ENCODE measurements at regions not wholly inside any gene's neighbourhood (a gene's known extent, or its start where the extent isn't known, plus 50 kb on each side); places are given as distances from the start of the nearest gene placed in this dataset.

DNA sequence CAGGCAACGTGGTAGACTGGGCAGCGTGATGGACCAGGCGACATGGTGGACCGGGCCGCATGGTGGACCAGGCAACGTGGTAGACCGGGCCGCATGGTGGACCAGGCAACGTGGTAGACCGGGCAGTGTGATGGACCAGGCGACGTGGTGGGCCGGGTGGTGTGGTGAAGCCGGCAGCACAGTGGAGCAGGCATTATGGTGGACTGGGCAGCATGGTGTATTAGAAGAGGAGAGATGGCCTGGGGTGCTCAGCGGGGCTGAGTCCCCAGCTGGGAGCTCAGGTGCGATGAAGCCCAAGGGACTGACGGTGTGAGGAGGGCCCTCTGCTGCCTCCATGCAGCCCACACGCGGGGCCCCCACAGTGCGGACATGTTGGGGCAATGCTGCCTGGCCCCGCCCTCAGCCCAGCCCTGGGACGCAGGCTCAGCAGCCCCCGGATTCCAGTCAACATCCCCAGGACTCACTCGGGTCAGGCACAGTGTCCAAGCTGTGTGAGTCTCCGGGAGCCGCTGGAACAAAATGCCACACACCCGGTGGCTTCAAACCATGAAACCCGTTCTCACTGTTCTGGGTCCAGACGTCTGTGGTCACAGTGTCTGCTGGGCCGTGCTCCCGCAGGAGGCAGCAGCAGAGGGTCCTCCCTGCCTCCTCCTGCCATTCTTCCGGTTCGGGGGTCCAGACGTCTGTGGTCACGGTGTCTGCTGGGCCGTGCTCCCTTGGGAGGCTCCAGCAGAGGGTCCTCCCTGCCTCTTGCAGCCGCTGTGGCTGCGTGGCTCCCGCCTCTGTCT is 1084.9 kb downstream of the BRD1 start:
- 89 to 91% (median 90%) methylated on average over 34 to 39 of the region's 39 CpGs for WGBS, 3 donors
- no peak overlapping the region for H3K27ac ChIP-seq (ENCODE audit: low read depth, low read length)

DNA sequence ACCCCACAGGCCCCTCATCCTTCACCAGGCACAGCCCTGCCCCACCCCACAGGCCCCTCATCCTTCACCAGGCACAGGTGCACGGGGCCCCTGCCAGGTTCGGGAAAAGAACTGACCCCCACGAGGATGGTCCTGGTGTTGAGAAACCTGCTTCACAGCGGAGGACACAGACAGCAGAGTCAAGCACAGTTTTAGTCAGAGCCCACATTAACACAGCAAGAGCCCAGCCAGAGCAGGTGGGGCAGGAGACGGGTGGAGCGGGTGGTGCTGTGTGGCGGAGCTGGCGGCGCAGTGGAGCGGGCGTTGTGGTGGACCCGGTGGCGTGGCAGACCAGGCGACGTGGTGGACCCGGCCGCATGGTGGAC is 1085.5 kb downstream of the BRD1 start:
- WGBS, 3 donors = 90 to 96% (median 96%) methylated on average over 17 of the region's 17 CpGs
- H3K27ac ChIP-seq (ENCODE audit: low read depth, low read length) = no peak overlapping the region

DNA sequence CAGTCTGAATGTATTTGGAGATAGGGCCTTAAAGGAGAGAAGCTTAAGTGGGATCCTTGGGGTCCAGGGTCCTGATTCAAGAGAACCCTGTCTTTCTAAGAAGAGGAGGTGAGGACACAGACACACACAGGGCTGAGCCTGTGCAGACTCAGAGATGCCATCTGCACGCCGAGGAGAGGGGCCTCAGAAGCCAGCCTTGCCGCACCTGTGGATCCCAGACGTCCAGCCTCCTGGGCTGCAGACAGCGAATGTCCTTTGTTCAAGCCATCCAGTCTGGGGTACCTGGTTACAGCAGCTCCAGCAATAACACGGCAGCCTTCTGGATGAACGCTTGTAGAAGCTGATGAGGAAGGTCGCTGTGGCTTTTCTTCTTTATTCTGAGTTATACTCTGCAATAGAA is 1086.1 kb downstream of the BRD1 start:
- no peak overlapping the region for H3K27ac ChIP-seq (ENCODE audit: low read depth, low read length)
- 79 to 90% (median 86%) methylated on average over 8 of the region's 8 CpGs for WGBS, 3 donors

DNA sequence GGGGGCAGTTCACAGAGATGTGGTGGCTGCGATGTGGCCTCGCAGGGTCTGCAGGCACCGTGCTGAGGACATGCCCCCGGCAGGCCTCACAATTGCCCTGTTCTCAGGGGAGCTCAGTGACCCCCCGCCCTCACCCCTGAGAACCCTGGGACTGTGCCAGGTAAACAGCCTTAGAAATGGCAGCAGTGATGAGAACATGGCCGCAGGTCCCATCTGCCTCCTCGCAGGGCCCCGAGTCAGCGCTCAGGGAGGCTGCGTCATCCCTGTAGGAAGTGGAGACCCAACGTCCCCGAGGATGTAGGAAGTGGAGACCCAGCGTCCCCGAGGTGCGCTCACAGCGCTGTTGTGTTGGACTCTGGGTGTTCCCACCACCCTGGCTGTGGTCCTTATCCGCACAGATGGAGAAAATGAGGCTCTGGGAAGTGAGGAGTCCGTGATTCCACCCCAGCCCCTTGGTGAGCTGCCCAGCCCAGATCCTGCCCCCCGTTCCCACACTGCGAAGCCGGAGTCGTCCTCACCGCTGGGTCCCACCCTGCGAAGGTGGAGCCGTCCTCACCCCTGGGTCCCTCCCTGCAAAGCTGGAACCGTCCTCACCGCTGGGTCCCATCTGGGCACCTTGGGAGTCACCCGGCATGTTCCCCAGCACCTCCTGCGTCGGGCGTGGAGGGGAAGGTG is 1086.8 kb downstream of the BRD1 start:
- H3K27ac ChIP-seq (ENCODE audit: low read depth, low read length) = no peak overlapping the region
- WGBS, 3 donors = 84 to 94% (median 88%) methylated on average over 31 of the region's 31 CpGs

DNA sequence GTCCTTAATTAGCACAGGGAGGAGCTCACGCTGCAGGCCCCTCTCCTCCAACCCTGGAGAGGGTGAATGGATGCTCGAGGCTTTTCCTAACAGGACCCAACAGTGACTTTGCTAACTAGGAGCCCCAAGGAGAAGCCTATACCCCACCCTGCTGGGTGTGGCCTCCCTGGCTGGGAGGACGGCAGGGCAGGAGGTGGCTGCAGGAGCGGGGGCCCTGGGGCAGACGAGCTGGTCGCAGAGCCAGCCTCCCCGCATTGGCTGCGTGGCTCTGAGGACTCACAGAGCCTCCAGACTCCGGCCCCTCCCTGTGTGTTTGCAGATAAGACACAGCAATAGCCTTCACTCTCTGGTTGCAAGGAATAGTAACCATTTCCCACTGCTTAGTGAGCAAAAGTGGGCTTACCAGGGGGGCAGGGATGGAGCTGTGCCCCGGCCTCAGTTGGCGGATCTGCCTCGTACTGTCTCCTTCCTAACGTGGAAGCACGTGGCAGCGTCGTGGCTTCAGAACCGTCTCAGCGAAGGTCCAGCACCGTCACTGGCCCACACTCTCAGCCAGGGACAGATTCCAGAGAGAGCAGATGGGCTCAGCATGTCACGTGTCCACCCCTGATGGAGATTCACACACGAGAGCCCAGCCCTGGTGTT is 1087.5 kb downstream of the BRD1 start:
- no peak overlapping the region for H3K27ac ChIP-seq (ENCODE audit: low read depth, low read length)
- 67 to 72% (median 70%) methylated on average over 21 of the region's 21 CpGs for WGBS, 3 donors

DNA sequence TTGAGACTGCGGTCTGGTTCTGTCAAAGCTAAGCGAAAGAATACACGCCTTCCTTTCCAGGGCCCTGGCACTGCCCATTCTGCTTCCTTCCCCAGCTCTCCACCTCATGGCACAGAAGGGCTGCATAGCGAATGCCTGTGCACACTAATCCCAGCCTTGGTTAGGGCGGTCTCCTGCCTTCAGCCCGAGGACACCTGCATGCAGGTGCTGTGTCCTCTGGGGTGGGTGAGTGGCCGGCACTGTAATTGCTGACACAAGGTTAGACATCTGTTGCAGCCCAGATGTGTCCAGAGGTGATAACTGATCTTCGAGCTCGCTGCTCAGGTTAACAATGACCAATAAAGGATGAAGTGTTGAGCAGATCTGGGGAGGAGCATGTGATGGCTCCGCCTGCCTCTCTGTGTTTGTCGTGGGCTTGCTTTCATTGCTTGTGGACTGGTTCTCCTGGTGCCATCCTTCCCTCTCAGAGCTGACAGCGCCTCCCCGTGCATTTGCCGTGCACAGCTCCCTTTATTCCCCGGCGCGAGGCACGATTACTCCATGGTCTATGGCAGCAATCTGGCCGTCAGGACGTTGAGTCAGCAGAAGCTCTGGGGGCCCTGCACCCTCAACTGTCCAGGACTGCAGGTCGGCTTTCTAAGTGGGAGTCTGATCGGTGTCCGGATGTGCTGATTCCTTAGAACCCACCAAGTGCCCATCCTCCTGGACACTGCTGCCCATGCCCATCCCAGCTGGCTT is 1088.2 kb downstream of the BRD1 start:
- H3K27ac ChIP-seq (ENCODE audit: low read depth, low read length) = no peak overlapping the region
- 79 to 86% (median 85%) methylated on average over 23 of the region's 23 CpGs for WGBS, 3 donors

DNA sequence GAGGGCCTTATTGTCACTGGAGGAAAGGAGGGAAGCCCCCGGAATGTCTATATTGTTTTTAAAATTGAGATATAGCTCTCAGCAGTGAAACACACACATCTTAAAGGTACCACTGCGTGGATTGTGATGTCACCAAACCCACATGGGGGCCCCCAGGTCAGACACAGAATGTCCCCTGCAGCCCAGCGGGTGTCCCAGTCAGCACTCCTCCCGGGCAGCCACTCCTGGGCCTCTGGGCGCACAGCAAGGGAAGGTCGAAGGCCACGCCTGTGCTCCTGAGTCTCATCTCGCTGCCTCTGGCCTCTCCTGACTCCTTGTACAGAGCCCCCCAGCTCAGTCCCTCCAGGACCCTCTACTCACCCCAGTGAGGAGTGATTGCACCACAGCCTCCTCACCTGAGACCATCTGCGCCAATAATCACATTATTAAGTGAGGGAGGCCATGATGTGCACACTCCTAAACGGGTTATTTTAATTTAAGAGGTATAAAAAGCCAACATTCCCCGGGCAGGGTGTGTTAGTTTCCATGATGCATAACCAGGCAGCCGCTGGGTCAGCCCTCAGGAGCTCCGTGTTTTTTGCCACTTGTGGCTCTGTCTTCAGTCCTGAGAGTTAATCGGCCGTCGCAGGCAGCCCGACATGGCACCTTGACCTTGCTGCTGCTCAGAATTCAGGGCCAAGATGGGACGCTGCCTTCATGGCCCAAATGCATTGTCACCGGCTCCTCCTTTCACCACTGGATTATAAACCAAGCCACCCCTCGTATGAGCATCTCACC is 1089.3 kb downstream of the BRD1 start:
- WGBS, 3 donors = 77 to 85% (median 79%) methylated on average over 20 of the region's 20 CpGs
- H3K27ac ChIP-seq (ENCODE audit: low read depth, low read length) = no peak overlapping the region

DNA sequence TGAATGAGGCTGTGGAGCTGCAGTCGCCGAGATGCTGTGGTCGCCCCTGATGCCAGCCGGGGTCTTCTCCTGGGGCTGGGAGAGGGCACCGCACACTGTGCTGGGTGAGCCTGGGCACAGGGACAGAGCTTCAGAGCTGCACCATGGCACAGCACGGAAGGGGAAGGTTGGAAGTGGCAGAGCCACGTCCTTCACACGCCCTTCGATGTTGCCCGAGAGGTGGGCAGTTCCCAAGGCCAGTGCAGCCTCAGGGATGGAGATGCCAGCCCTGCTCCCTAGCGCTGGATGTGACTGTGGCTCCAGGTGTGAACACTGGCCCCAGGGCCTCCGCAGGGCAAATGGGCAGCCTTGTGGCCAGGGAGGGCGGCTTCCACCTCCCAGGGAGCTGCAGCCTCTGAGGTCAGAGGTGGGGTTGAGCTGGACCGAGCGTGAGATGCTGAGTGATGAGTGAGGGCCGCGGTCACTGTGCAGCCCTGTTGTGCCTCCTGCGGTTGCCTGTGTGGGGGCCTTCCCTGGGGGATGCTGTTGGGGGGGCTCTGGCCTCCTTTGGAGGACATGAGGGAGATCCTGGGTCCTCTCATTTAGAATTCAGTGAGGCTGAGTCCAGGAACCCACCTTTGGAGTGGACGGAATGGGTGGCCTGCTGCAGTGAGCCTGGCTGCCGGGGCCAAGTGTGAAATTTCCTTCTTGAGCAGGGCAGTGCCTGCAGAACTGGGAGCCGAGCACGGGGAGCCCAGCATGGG is 1090.0 kb downstream of the BRD1 start:
- H3K27ac ChIP-seq (ENCODE audit: low read depth, low read length) = no peak overlapping the region
- 78 to 88% (median 78%) methylated on average over 22 of the region's 22 CpGs for WGBS, 3 donors

DNA sequence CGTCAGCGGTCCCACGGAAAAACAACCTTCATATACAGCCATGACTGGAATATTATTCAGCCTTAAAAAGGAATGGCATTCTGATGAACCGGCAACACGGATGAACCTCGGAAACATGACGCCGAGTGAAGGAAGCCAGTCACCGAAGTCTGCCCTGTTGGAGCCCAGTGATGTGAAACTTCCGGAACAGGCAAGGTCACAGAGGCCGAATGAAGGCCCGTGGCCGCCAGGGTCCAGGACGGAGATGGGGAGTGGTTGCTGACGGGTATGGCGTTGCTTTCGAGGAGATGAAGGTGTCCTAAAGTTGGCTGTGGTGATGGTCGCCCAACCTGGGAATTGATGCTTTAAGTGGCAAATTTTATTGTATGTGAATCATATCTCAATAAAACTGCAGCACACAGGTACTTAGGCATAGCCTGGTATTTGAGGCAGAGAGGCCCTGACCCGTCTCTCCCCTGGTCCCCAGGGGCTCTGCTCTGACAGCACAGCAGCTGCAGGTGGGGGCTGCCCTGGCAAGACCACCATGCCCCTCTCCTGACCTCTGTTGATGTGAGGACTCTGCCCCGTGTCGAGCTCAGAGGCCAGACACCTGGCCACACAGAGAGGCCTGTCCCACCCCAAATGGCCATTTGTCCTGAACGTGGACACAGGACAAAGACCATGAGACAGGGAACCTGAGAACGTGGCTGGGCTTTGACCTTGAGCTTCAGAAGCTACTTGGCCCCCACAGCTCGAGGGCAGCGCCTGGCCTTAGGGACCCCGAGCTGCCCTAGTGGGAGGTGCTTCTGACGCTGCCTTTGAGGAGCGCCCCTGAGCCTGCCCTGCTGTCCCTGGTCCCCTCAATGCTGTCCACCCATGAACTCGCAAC is 1090.8 kb downstream of the BRD1 start:
- no peak overlapping the region for H3K27ac ChIP-seq (ENCODE audit: low read depth, low read length)
- 78 to 85% (median 83%) methylated on average over 29 of the region's 29 CpGs for WGBS, 3 donors

DNA sequence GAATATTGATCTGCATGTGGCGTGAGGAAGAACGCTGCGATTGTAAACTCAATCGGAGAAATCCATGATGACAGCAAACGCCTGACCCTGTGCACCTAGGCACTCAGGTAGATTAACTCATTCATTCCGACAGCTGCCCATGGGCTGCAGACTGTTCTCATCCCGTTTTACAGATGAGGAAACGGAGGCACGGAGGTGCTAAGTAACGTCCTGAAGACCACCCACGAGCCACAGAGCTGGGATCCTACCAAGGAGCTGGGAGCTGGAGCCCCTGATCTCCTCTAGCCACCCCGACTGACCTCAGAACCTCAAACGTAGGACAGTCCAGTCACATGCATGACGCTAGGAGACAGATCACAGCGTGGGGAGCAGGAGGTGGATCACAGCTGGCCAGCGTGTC is 1092.7 kb downstream of the BRD1 start:
- H3K27ac ChIP-seq (ENCODE audit: low read depth, low read length) = no peak overlapping the region
- 62 to 91% (median 88%) methylated on average over 16 of the region's 16 CpGs for WGBS, 3 donors

DNA sequence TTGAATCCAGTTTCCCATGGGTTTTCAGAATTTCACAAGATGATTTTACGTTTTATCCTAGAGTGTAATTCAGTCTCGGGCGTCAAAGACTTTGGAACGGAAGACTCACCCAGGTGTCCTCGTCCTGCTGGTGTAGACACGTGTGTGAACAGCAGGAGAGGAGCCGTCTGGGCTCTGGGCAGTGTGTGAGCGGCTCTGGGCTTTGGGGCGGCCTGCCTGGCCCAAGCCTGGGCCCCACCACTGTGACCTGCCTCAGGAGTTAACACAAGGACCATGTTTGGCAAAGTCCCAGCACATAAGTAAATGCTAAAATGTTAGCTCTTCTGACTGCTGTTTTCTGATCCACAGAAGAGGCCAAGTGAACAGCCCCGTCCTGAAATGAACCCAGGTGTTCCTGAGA is 1093.3 kb downstream of the BRD1 start:
- H3K27ac ChIP-seq (ENCODE audit: low read depth, low read length) = no peak overlapping the region
- WGBS, 3 donors = 65 to 88% (median 85%) methylated on average over 10 of the region's 10 CpGs

DNA sequence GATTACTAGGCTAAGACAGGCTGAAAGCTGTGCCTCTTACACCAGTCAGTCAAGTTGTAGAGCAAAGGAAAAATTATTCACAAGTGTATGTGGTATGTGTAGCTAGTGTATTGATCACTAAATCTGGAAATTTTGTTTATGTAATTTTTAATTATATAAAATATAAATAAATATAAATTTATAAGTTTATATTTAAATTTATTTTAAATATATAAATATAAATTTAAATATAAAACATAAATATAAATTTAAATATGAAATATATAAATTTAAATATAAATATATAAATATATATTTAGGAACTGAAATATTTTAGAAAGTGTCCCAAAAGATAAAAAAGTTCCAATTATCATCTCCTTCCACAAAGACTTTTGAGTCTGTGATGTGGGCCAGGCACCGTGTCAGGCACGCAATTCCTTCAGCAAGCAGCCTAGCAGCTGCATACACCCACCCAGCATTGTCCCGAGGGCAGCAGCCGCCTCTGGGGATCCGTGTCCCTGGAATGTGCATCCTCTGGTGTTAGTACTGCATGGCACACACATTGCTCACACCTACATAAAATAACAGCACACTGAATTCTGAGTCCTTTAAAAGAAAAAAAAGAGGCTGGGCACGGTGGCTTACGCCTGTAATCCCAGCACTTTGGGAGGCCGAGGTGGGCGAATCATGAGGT is 1098.0 kb downstream of the BRD1 start:
- WGBS, 3 donors = 83 to 95% (median 92%) methylated on average over 9 of the region's 9 CpGs
- H3K27ac ChIP-seq (ENCODE audit: low read depth, low read length) = no peak overlapping the region

DNA sequence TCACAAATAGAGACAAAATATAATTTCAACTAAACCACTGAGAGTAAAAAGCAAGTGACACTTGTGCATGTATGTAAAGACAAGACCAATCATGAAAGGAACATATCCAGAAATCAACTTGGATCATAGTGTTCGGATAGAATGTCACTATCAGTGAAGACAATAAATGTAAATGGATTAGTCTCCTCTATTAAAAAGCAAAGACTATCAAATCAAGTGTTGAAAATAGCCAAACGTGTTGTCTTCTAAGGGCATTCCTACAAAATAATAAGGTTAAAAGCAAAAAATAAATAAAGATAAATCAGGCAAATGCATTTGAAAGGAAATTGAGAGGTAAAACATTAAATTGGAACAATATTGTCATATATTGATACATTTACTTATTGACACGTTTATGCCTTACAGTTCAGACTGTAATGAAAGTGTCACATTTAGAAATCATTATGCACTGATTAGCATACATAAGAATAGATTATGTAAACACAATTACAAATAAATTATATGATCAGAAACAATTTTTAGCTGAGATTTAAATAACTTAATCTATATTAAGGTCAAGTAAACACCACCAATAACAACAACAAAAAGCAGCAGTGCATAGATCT is 1100.1 kb downstream of the BRD1 start:
- H3K27ac ChIP-seq (ENCODE audit: low read depth, low read length) = no peak overlapping the region
- 79 to 86% (median 81%) methylated on average over 3 of the region's 3 CpGs for WGBS, 3 donors

DNA sequence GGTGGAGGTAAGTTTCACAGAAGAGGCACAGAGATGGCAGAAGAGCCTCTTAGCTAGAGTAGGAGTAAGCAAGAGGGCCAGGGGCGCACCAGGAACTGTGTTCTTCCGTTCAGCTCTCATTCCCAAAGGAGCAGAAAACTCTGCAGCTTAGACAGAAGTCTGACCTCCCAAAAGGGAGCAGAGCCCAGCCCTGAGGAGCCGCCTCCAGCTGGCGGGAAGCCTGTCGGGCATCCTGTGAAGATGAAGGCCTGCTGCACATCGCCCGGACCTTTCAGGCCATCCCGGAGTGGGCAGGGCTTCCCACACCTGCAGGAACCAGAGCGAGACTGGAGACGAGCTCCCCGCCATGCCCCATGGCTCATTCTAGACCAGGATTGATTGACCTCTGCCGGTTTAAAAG is 1102.8 kb downstream of the BRD1 start:
- H3K27ac ChIP-seq (ENCODE audit: low read depth, low read length) = no peak overlapping the region
- 64 to 82% (median 77%) methylated on average over 12 of the region's 12 CpGs for WGBS, 3 donors

DNA sequence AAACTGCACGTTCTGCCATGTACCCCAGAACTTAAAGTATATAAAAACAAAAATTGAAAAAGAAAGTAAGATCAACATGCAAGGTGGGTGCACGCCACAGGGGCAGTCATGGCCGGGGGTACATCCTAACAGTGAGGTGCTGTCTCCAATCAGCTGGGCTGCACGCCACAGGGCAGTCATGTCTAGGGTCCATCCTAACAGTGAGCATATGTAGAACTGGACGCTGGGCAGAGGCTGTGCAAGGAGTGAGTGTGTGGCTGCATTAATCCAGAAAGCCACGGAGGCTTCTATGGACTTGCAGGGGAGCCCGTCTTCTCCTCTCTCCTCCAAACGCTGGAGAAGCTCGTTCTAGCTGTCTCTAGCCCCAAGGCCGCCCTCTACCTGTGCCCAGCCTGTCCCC is 1105.0 kb downstream of the BRD1 start:
- 72 to 89% (median 89%) methylated on average over 10 of the region's 10 CpGs for WGBS, 3 donors
- H3K27ac ChIP-seq (ENCODE audit: low read depth, low read length) = no peak overlapping the region

DNA sequence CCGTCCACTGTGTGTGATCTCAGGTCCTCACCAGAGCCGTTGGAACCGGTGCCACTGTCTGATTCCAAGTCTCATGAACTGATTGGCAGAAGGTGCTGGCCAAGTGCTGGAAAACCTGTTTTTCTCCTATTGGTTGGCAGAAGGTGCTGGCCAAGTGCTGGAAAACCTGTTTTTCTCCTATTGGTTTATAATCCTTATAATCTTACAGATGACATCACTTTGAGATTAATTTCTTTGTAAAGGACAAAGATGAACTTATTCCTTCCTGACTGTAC is 1106.3 kb downstream of the BRD1 start:
- WGBS, 3 donors = 29 to 86% (median 83%) methylated on average over 3 of the region's 3 CpGs
- H3K27ac ChIP-seq (ENCODE audit: low read depth, low read length) = no peak overlapping the region
